ENCODE measurements at regions not wholly inside any gene's neighbourhood (a gene's known extent, or its start where the extent isn't known, plus 50 kb on each side); places are given as distances from the start of the nearest gene placed in this dataset.

DNA sequence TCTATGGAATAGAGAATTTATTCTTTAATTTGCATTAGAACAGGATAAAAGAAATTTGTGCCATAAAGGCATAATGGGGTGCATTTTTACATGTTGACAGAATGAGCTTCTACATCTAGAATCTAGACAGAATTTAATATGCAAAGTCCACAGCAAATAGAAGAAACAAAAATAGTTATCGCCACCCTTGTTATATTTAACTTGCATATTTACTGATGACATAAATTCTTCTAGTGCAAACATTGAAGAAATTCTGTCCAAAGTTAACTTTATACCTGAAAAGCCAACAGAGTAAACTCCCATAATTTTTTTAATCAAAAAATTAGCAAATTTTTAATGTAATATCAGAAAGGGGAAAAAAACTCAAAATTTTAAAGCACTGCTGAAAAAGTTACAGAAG lies 213.7 kb upstream of the ALCAM start:
- FAIRE-seq, result no peak
- DNase-seq (ENCODE audit: low spot score in 2 of 2), result no peak

DNA sequence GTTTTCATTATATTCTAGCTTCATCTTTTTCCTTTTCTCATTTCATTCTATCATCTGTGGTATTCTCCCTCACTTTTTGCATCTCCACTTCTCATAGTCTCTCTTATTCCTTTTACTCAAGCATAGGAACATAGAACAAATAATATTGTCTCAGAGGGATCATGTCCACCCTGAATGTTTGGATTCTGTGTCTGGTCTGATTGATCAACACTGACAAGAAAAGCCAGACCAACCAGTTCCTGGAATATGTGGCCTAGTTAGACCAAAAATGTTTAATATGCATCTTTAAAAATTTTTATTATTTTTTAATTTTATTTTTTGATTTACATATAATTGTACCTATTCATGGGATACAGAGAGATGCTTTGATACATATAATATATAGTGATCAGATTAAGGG lies 212.0 kb upstream of the ALCAM start:
- FAIRE-seq (no peak), DNase-seq (ENCODE audit: low spot score in 2 of 2) (no peak)

DNA sequence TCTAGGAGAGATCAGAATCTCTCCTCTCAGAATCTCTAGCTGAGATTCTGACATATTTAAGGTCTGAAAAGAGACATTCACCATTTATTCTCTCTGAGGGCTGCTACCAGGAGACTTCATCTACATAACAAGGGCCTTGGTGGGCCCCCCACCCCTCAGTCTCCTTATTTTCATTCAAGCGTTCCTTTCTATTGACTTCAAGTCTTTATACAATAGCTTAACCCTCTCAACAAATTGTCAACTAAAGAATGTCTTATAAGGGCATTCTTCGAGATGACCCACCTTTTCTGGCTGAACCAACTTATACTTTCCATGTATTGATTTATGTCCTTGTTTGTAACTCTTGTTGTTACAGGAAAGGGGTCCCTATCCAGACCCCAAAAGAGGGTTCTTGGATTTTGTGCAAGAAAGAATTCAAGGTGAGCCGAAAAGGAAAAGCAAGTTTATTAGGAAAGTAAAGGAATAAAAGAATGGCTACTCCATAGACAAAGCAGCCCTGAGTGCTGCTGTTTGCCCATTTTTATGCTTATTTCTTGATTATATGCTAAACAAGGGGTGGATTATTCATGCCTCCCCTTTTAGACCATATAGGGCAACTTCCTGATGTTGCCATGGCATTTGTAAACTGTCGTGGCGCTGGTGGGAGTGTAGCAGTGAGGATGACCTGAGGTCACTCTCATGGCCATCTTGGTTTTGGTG lies 209.5 kb upstream of the ALCAM start:
- no peak for FAIRE-seq
- DNase-seq (ENCODE audit: low spot score in 2 of 2), result no peak

DNA sequence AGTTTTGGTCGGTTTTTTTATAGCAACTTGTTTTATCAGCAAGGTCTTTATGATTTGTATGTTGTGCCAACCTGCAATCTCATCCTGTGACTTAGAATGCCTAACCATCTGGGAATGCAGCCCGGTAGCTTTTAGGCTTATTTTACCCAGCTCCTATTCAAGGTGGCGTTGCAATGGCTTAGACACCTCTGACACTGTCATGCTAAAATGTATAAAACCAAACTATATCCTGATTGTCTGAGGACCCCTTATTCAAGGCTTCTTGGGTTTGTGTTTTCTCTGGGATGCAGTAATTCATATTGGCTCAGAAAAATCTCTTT lies 209.0 kb upstream of the ALCAM start:
- FAIRE-seq, result no peak
- DNase-seq (ENCODE audit: low spot score in 2 of 2), result no peak

DNA sequence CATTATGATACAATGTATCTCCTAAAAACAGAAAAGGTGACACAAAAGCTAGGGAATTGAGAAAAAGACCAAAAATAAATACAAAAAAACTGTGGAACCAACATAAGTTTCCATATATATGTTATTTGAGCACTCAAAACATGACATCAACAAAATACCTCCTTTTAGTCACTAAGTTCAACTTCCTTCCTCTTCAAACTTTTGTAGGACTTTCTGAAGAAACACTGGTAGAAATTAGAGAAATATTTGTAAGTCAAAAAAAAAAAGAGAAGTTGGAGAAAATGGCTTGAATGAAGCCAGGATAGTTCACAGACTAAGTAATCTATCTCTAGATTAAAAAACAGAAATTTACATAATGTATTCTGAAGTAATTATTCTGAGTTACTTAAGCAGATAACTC lies 208.4 kb upstream of the ALCAM start:
- FAIRE-seq (no peak), DNase-seq (ENCODE audit: low spot score in 2 of 2) (no peak)

DNA sequence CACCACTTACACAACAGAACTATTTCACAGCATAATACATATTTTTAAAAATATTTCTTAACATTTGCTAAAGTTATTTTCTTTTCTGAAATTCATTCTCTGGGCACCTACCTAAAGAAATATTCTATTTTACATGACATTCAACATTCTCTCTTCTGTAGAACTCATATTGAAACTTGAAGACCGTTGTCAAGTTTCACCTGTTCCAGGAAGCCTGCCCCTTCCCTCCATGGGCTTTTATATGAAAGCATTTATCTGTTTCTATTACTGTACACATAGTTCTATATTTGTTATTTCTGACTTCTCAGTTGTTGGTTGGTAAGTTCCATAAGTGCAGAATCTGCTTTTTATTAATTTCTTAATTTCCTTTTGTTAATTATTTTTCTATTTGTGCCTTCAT lies 204.3 kb upstream of the ALCAM start:
- no peak for DNase-seq (ENCODE audit: low spot score in 2 of 2)
- no peak for FAIRE-seq

DNA sequence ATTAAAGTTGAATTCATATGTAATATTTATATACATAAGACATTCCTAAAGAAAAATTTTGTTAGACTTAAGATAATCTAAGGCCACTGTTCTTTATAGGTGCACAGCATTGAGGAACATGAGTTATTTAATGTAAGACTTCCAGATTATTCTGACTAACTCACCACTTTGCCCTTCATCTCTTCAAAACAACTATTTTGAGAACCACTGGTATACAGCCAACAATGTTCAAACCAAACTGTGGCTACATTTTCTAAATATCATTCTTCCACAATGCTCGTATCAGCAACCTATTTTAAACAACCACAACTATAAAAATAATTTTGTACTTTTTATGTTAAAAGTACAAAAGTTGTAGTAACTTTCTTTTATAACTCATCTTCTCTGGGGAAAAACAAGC lies 199.8 kb upstream of the ALCAM start:
- FAIRE-seq (no peak), DNase-seq (ENCODE audit: low spot score in 2 of 2) (no peak)

DNA sequence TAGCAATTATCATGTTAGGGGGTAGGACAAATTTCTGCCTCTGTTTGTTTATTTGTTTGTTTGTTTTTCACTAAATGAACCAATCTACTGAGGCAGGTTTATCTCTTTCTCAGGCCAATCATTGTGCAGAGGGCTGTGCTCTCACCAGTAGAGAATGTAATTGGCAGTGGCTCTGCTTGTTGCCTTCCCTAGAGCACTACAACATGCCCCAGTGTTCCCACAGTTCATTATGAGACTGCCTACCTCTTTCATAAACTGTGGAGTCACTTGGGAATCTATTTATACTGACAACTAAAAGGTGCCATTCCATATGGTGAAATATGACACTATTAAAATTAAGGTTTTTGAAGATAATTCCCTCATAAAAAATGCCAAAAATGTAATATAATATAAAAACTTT lies 196.3 kb upstream of the ALCAM start:
- FAIRE-seq (no peak), DNase-seq (ENCODE audit: low spot score in 2 of 2) (no peak)

DNA sequence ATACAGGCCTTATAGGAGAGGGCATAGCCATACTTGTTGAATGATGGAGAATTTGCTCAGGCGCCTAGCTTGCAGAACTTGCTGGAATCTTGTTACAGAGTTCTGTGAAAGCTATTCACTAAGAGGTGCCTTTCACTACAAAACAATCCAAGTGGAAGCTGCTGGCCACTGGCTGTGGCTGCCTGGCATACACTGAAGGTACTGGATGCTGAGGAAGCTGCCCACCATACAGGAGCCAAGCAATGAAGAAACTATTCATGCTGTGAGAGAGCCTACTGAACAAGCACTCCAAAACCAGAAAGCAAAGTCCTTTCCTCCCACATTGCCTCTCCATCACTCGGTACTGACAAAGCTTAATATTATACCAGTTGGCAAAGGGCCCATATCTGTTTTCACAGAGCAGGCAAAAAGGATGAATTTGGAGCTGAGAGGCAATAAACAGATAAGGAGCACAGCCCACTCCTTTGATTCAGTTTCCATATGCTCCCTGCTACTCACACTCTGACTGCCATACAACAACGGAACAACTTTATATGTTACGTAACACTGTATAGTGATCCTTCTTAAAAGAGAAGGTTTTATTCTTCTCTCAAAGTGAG lies 192.6 kb upstream of the ALCAM start:
- FAIRE-seq (no peak), DNase-seq (ENCODE audit: low spot score in 2 of 2) (no peak)

DNA sequence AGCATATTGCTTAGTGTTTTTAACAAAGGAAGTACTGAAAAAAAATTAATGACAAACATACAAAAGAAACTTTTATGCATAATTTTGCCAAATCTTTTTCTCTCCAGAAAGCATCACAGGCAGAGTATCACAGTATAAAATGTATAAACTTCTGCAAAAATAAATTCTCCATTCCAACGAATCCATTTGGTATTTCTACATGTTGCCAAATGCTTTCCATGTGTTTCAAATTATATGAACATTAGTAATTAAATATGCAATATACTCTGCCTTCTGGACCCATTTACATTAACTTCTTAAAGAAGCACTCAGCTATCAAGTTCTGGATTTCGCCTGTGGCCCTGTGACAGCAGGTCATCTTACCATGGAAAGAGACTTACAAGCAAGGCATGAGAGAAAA lies 189.1 kb upstream of the ALCAM start:
- FAIRE-seq, result no peak

DNA sequence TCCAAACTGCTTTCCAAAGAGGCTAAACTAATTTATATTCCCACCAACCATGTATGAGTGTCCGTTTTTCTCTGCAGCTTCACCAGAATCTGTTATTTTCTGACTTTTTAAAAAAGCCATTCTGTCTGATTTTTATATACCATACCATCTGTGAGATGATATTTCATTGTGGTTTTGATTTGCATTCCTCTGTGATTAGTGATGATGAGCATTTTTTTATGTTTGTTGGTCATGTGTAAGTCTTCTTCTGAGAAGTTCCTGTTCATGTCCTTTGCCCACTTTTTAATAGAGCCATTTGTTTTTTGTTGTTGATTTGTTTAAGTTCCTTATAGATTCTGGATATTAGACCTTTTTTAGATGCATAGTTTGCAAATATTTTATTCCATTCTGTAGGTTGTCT lies 179.4 kb upstream of the ALCAM start:
- DNase-seq (ENCODE audit: low spot score in 2 of 2) (no peak), FAIRE-seq (no peak)

More for the DNA sequence above, 189.1 kb upstream of the ALCAM start:
- DNase-seq (ENCODE audit: low spot score in 2 of 2), result no peak

DNA sequence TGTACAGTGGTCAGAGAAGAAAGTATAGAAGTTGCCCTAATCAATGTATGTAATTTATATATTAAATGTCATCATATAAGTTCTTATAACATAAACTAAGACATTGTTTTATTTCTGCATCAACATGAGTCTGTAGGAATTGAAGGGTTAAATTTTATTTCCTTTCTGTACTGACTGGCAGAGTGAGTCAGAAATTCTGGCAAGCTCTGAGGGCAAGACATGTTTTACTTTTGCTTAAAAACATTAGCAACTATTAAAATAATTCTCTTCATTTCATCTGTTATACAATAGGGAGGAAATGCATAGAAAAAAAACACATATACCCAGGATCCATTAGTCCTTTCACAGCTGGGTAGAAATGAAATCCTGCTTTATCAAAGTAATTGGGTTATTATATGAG lies 171.4 kb upstream of the ALCAM start:
- FAIRE-seq, result no peak
- no peak for DNase-seq (ENCODE audit: low spot score in 2 of 2)

DNA sequence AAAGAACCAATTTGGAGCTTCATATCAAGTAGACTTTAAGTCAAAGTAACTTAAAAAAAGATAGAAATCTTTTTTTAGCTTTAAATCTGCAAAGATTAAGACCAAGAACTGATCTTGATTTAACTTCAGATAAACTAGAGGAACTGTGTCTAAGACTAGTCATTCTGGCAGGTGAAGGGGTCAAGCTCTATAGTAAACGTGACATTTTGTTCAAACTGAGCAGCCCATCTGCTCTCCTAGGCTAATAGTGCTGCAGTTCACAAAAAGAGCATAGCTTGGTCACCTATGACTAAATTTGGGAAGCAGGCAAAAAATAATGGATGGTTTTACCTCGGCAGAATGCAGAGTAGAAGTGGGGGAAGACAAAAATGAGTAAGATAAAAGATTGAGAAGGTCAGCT lies 168.8 kb upstream of the ALCAM start:
- DNase-seq (ENCODE audit: low spot score in 2 of 2), result no peak
- FAIRE-seq, result no peak

DNA sequence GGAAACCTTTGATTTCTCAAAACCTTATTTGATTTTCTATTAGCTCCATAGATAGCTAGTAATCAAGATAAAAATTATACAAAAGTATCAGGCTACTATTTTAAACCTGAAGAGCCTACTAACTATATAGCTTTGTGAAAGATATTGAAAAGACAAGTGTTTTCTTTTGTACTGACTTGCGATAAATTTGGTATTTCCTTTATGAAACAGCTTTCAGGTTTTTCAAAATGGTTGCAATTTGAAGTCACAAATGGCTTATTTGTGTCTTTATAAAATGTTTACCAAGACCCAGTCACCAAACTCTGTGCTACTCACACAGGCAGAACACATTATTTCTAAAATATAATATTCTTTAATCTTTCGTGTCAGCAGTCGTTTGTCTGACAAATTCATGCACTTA lies 167.5 kb upstream of the ALCAM start:
- DNase-seq (ENCODE audit: low spot score in 2 of 2) (no peak), FAIRE-seq (no peak)

DNA sequence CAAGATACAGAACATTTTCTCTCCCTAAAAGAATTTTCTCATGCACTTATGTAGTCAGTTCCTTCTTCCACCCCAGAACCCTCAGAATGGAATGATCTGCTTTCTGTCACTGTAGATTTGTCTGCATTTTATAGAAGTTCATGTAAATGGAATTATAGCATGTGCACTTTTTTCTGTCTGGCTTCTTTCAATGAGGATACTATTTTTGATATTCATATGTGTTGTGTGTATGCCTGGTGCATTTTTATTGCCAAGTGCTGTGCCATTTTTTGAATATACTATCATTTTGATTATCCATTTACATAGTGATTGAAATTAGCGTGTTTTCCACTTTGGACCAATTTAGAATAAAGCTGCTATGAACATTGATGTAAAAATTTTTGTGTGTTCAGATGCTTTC lies 156.6 kb upstream of the ALCAM start:
- FAIRE-seq (no peak), DNase-seq (ENCODE audit: low spot score in 2 of 2) (no peak)

DNA sequence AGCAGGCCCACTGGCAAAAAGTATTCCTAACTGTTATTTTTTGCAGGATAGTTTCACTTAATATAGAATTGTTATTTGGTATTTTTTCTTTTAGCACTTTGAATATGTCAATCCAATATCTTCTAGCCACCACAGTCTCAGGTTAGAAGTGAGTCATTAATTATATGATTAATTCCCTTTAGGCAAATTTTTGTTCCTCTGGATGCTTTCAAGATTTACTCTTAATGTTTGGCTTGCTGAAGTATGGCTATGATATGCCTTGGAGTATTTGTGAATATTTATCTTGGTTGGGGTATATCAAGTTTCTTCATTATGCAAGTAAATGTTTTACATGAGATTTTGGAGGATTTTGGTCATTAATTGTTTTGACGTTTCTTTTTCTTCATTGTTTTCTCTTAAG lies 152.1 kb upstream of the ALCAM start:
- FAIRE-seq (no peak), DNase-seq (ENCODE audit: low spot score in 2 of 2) (no peak)

DNA sequence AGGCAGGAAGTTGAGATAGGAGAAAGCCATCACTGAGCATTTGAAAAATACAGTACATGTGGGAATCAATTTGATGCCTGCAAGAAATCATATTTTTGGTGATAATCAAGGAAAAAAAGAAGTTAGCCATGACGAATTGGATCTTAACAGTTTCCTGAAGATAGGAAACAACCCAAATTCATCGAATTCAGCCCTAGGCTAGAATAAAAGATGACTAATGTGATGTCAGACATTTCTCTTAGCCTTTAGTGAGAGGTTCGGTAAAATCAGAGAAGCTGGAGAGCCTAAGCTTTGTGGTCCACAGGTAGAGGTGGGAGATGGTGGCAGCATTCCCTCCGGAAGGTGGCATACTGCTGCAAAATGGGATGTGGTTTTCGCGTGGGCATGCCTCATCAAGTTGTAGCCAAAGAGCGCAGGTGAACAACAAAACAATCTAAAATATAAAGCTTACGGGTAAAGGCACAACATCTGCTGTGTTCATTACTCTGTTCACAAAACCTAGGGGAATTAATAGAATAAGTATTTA lies 144.1 kb upstream of the ALCAM start:
- DNase-seq (ENCODE audit: low spot score in 2 of 2) (no peak), FAIRE-seq (no peak)

DNA sequence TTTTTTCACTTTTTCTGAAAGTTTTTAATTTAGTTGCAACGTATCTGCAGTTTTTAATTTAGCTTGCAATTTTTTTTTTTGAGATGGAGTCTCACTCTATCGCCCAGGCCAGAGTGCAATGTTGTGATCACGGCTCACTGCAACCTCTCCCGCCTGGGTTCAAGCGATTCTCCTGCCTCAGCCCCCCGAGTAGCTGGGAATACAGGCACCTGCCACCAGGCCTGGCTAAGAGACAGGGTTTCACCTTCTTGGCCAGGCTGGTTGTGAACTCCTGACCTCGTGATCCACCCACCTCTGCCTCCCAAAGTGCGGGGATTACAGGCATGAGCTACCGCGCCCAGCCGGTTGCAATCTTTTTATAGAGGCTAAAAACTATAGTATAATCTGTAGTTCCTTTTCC lies 142.9 kb upstream of the ALCAM start:
- FAIRE-seq (no peak), DNase-seq (ENCODE audit: low spot score in 2 of 2) (no peak)

DNA sequence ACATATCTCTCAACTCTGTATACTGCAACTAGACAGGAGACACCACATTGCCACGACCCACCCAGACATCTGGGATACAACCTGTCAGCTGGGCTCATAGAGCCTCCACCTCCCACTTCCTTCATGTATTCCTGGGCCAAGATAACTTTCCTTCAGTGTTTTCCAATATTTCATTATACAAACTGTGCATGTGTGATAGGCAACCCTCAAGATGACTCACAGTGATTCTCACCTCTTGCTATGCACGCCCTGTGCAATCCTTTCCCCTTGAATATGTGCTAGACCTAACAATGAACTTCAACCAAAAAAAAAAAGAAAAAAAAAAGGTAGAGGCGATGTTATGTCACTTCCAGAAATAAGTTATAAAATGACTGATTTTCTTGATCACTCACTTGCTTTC lies 138.0 kb upstream of the ALCAM start:
- FAIRE-seq, result no peak
- no peak for DNase-seq (ENCODE audit: low spot score in 2 of 2)

DNA sequence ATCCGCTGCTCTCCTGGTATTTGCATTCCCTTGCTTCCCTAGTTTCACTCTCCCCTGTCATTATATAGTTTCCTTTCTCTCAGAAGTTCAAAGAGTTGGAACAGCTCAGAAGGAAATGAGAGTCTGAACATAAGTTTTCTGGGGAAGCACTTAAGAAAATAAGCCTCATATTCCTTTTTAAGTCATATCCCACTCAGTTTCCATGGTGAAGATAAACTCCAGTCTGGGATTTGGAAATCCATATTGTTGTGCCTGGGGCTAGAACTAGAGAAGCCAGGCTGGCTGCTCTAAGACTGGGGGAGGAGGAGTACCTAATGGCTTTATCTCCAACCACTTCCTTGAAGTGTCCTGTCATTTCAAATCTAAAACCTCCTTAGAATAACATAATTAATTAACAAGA lies 134.2 kb upstream of the ALCAM start:
- FAIRE-seq (no peak), DNase-seq (ENCODE audit: low spot score in 2 of 2) (no peak)

DNA sequence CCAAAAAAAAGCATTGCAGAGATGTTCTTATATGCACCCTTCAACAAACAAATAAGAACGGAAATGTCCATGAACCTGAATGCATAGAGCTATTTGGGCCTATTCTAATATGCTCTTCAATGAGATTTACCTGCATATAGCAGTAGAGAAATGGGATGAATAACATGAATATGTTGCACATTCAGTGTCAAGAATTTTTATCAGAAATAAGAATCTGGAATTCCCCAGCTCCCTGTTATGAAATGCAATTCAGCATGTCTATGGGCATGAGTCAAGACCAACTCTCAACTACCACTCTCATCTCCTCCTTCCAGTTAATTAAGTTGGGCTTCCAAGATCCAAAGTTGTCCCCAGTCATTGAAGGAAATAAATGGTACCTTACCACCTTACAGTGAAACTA lies 133.7 kb upstream of the ALCAM start:
- no peak for DNase-seq (ENCODE audit: low spot score in 2 of 2)
- FAIRE-seq, result no peak

DNA sequence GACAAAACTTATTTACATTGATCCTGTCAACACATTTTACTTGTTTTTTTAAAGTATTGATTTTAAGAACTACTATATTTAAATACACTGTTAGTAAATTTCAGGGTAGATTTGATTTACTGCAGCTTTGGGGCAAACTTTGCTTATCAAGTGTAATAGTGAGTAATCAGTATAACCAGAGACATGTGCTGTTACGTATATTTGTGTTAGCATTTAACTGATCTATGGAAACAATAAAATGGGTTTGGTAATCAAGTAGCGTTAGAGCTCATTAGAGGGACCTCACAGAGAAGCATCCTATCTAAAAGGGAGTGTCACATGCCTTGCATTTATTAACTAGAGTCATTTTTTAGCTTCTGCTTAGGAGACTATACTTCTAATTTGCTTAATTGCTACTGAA lies 131.5 kb upstream of the ALCAM start:
- DNase-seq (ENCODE audit: low spot score in 2 of 2) (no peak), FAIRE-seq (no peak)

DNA sequence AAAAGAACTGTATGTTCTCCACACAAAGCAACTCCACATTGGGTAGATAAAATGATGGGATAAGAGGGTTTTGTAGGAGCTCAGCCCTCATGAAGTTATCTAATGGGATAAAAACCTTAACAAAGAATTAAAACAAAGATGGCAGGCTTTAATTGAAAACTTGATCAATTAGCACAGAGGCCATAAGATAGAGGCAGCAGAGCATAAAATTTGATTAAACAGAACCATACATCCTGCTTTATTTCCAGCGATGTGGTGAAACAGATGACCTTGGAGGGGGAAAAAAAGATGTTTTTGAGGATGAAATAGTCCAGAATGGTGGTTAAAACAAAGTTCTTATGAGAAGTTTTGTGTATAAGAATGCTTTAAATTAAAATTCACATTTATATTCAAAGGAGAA lies 130.9 kb upstream of the ALCAM start:
- DNase-seq (ENCODE audit: low spot score in 2 of 2) (no peak), FAIRE-seq (no peak)
